HCT116 (cell line): ENCODE measurements at regions not wholly inside any gene's neighbourhood (a gene's known extent, or its start where the extent isn't known, plus 50 kb on each side); places are given as distances from the start of the nearest gene placed in this dataset.

Source experiments
- ATAC-seq: fragments of 200-7000 bp; cut with Tn5 transposase; 2 replicates; pipeline ENCODE4 v1.9.1; 2020; ENCODE audit warnings: mild to moderate bottlenecking, moderate library complexity
- BruUV-seq: library from RNA; stranded (reverse); fragments of 400-500 nt; replicated peaks from 2 replicates; lab custom pipeline; 2021; lab: Mats Ljungman, UMichigan
- CTCF ChIA-PET: fragments of 300-600 bp; sonication (Branson Sonifier 250); formaldehyde crosslinking; loops from one replicate; lab custom pipeline; 2021; ENCODE audit warnings: antibody characterized with exemption; lab: Charles Lee
- POLR2A ChIA-PET: fragments of 300-600, 350-600 bp; sonication (Branson Sonifier 250); formaldehyde crosslinking; loops from one replicate; lab custom pipeline; 2021; ENCODE audit warnings: antibody characterized with exemption; lab: Charles Lee
- RAD21 ChIA-PET, 2 experiments: fragments of 300-600 bp; sonication (Branson Sonifier 250); formaldehyde crosslinking; loops; one replicate each; lab custom pipeline; 2023; ENCODE audit warnings: low total read pairs in 2 of 2; ENCODE audit not compliant: uncharacterized antibody in 2 of 2, unreplicated experiment in 2 of 2, low non-redundant PET in 1 of 2; lab: Charles Lee
- DNase-seq: peaks from one replicate; pipeline ENCODE4 v3.0.0-alpha.2; 2010; ENCODE audit warnings: low read depth, low spot score
- H2AFZ ChIP-seq: fragments of 200-600 bp; shearing (Covaris generic), sonication (generic); 2 replicates; pipeline ENCODE4 v1.6.1; 2017; ENCODE audit warnings: low read depth, mixed run types, mixed read lengths, antibody characterized with exemption, low read length; ENCODE audit not compliant: poor library complexity, severe bottlenecking
- H3K27ac ChIP-seq: 2 replicates; pipeline ENCODE4 v1.5.1; 2012; ENCODE audit warnings: low read depth, low read length
- H3K27me3 ChIP-seq: fragments of 200-600 bp; sonication (generic); 2 replicates; pipeline ENCODE4 v1.6.1; 2016; ENCODE audit warnings: mixed run types, low read length, mixed read lengths; ENCODE audit not compliant: insufficient read depth
- H3K36me3 ChIP-seq, 2 experiments: fragments of 200-500 bp in 1 of 2; fragments of 200-600 bp in 1 of 2; sonication (Bioruptor generic) in 1 of 2; sonication (generic) in 1 of 2; 2 replicates each; pipeline versions ENCODE4 v1.5.1 to v1.6.1; 2014 to 2016; ENCODE audit warnings: low read length in 2 of 2, inconsistent platforms in 1 of 2, mixed read lengths in 1 of 2, mixed run types in 1 of 2; ENCODE audit not compliant: insufficient read depth in 2 of 2, control insufficient read depth in 1 of 2
- H3K4me1 ChIP-seq, 2 experiments: fragments of 200-600 bp in 1 of 2; sonication (generic) in 1 of 2; 2 replicates each; pipeline versions ENCODE4 v1.5.1 to v1.6.1; 2012 to 2017; ENCODE audit warnings: low read length in 2 of 2, inconsistent platforms in 1 of 2, mild to moderate bottlenecking in 1 of 2, mixed read lengths in 1 of 2, mixed run types in 1 of 2, moderate library complexity in 1 of 2; ENCODE audit not compliant: insufficient read depth in 2 of 2, control insufficient read depth in 1 of 2
- H3K4me2 ChIP-seq: fragments of 200-600 bp; sonication (generic); 2 replicates; pipeline ENCODE4 v1.6.1; 2017; ENCODE audit warnings: mixed run types, low read length, mixed read lengths
- H3K4me3 ChIP-seq, 2 experiments: fragments of 200-600 bp in 1 of 2; sonication (generic) in 1 of 2; replicated peaks in 1 of 2; 2 replicates each; pipeline ENCODE4 v1.5.1; 2011 to 2016; ENCODE audit warnings: low read length in 2 of 2, control low read depth in 1 of 2, low read depth in 1 of 2, mild to moderate bottlenecking in 1 of 2, mixed read lengths in 1 of 2, mixed run types in 1 of 2
- H3K79me2 ChIP-seq: fragments of 200-600 bp; sonication (generic); 2 replicates; pipeline ENCODE4 v1.6.1; 2017; ENCODE audit warnings: mild to moderate bottlenecking, mixed run types, low read length, moderate library complexity, mixed read lengths; ENCODE audit not compliant: insufficient read depth
- H3K9ac ChIP-seq: fragments of 200-600 bp; sonication (generic); 2 replicates; pipeline ENCODE4 v1.6.1; 2016; ENCODE audit warnings: low read length, mixed read lengths
- H3K9me2 ChIP-seq: fragments of 200-600 bp; sonication (generic), shearing (Covaris generic); 2 replicates; pipeline ENCODE4 v1.6.1; 2017; ENCODE audit warnings: mixed run types, mild to moderate bottlenecking, moderate library complexity; ENCODE audit not compliant: insufficient read depth
- H3K9me3 ChIP-seq, 2 experiments: fragments of 200-500 bp in 1 of 2; fragments of 200-600 bp in 1 of 2; sonication (Bioruptor generic) in 1 of 2; sonication (generic) in 1 of 2; 2 replicates each; pipeline ENCODE4 v1.6.1; 2014 to 2017; ENCODE audit warnings: low read length in 2 of 2, mixed read lengths in 2 of 2, inconsistent platforms in 1 of 2, low read depth in 1 of 2, mild to moderate bottlenecking in 1 of 2, mixed run types in 1 of 2, moderate library complexity in 1 of 2; ENCODE audit not compliant: control insufficient read depth in 1 of 2, insufficient read depth in 1 of 2
- H4K20me1 ChIP-seq: fragments of 200-600 bp; sonication (generic), shearing (Covaris generic); 2 replicates; pipeline ENCODE4 v1.6.1; 2017; ENCODE audit warnings: mixed run types, mild to moderate bottlenecking, moderate library complexity; ENCODE audit not compliant: insufficient read depth
- CBX3 ChIP-seq: IDR thresholded peaks from 2 replicates; pipeline ENCODE4 v1.6.1; 2012; ENCODE audit warnings: low read depth
- RAD21 ChIP-seq: IDR thresholded peaks from 2 replicates; pipeline ENCODE4 v1.6.1; 2012; ENCODE audit warnings: low read depth, mild to moderate bottlenecking
- YY1 ChIP-seq: IDR thresholded peaks from 2 replicates; pipeline ENCODE4 v1.6.1; 2011; ENCODE audit warnings: low read length, low read depth, moderate library complexity, mild to moderate bottlenecking; ENCODE audit not compliant: insufficient replicate concordance; ENCODE audit errors: extremely low read depth
- intact Hi-C: fragments of 100-400 bp; cut with micrococcal nuclease; formaldehyde crosslinking; loops from 2 replicates; pipeline ENCODE4 v1.10.0; 2022
- TF ChIP-seq, protein P1 (sequence below), 3 experiments: fragments of 200-600 bp in 1 of 3; sonication (generic) in 1 of 3; IDR thresholded peaks in 2 of 3; conservative IDR thresholded peaks in 1 of 3; 2 replicates each; pipeline ENCODE4 v1.5.1; 2012 to 2017; ENCODE audit warnings: low read depth in 2 of 3, low read length in 2 of 3, antibody characterized with exemption in 1 of 3, borderline replicate concordance in 1 of 3, control low read depth in 1 of 3, mild to moderate bottlenecking in 1 of 3, mixed read lengths in 1 of 3, mixed run types in 1 of 3, moderate library complexity in 1 of 3; ENCODE audit not compliant: insufficient read depth in 1 of 3

DNA sequence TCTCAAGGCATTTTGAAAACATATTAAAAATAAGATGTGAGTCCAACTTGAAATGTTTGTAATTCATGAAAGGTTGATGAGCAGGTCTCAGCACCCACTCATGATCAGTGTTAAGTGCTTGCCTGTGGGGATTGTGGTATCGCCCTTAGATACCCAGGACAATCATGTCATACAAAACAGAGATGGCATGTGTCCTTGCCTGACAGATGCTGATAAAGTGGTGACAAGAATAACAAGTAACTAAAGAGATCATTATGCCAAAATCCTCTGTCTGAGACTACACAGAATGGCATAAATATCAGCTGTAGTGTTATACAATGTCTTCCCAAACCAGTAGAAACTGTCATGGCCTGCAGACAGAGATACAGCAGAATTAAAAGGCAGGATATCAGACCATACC is 930.3 kb downstream of the SUCLG1 start (continued):
- TF ChIP-seq, protein P1, sequence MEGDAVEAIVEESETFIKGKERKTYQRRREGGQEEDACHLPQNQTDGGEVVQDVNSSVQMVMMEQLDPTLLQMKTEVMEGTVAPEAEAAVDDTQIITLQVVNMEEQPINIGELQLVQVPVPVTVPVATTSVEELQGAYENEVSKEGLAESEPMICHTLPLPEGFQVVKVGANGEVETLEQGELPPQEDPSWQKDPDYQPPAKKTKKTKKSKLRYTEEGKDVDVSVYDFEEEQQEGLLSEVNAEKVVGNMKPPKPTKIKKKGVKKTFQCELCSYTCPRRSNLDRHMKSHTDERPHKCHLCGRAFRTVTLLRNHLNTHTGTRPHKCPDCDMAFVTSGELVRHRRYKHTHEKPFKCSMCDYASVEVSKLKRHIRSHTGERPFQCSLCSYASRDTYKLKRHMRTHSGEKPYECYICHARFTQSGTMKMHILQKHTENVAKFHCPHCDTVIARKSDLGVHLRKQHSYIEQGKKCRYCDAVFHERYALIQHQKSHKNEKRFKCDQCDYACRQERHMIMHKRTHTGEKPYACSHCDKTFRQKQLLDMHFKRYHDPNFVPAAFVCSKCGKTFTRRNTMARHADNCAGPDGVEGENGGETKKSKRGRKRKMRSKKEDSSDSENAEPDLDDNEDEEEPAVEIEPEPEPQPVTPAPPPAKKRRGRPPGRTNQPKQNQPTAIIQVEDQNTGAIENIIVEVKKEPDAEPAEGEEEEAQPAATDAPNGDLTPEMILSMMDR (IDR thresholded peaks at IDR 0.05 in 2 of 3, conservative IDR thresholded peaks at IDR 0.05 in 1 of 3; ENCODE audit: borderline replicate concordance in 1 of 3, insufficient read depth in 1 of 3, low read depth in 2 of 3, low read length in 2 of 3) = no peak
- no peak for TF ChIP-seq RAD21

DNA sequence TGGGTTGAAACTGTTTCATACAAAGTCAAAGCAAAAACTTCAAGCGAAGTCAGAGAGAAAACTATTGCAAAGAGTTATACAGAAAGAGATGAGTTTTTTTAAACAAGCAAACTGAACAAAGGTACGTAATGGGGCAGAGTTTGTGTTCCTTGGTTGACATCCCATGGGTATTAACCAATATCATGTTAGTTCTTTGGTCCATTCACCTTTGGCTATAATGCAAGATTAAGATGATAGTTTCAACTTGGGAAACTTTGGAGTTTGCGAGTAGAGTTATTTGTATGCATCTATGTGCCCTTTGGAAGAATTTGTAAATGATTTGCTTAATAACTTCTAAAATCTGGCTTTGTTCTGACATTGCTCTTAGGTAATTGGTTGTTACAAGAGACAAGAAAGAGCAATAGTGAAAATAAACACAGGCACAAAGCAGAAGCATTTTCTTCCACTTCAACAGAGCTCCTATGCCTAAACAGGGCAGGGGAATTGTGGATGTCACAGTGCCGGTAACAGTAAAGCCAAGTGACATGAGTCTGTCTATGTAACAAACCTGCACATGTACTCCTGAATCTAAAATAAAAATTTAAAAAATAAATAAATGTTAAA is 936.1 kb downstream of the SUCLG1 start:
- ChIA-PET POLR2A (no interaction called here), RAD21 (no interaction called here), CTCF (no interaction called here)
- no TSS peak for BruUV-seq
- Histone ChIP-seq H3K9ac (no peak overlapping the region), H4K20me1 (no peaks in the 10 kb centered on the region), H3K79me2 (no peaks in the 10 kb centered on the region), H3K27ac (no peak overlapping the region), H3K4me2 (no peak overlapping the region), H3K9me2 (no peaks in the 10 kb centered on the region), H3K4me3 (no peak overlapping the region), H3K9me3 (no peaks in the 10 kb centered on the region), H2AFZ (no peak overlapping the region), H3K27me3 (no peaks in the 10 kb centered on the region), H3K36me3 (no peaks in the 10 kb centered on the region), H3K4me1 (no peaks in the 10 kb centered on the region)
- DNase-seq (no peak), ATAC-seq (no peak)
- intact Hi-C loops = no loop called here
- no peak for TF ChIP-seq YY1
- no peak for TF ChIP-seq CBX3
